ENCODE measurements at regions not wholly inside any gene's neighbourhood (a gene's known extent, or its start where the extent isn't known, plus 50 kb on each side); places are given as distances from the start of the nearest gene placed in this dataset.

GRCh38 chr12:126903027-126903876 lies 1363.7 kb upstream of the TMEM132C start:
- TF ChIP-seq CTCF (IDR thresholded peaks at IDR 0.05; ENCODE audit: insufficient read depth, low read length) (no peak), POLR2AphosphoS5 (IDR thresholded peaks at IDR 0.05; ENCODE audit: low read depth) (no peak), REST (IDR thresholded peaks at IDR 0.05; ENCODE audit: insufficient replicate concordance, low read depth) (no peak), SPI1 (IDR thresholded peaks at IDR 0.05; ENCODE audit: borderline replicate concordance, low read depth) (no peak), GABPA (IDR thresholded peaks at IDR 0.05; ENCODE audit: low read depth) (no peak)

Data from HL-60 (cell line).